Adipocyte (in vitro differentiated cells): ENCODE measurements at regions not wholly inside any gene's neighbourhood (a gene's known extent, or its start where the extent isn't known, plus 50 kb on each side); places are given as distances from the start of the nearest gene placed in this dataset.

Experiments used
- DNase-seq: peaks from one replicate; pipeline ENCODE4 v3.0.0-alpha.2; 2015; ENCODE audit warnings: low read depth
- H3K27me3 ChIP-seq: replicated peaks from 2 replicates; pipeline ENCODE4 v1.7.0; 2013; ENCODE audit warnings: mild to moderate bottlenecking, low read length, moderate library complexity; ENCODE audit not compliant: control insufficient read depth, insufficient read depth
- H3K36me3 ChIP-seq: 2 replicates; pipeline ENCODE4 v1.7.0; 2013; ENCODE audit warnings: low read length, mild to moderate bottlenecking, moderate library complexity; ENCODE audit not compliant: control insufficient read depth, insufficient read depth, severe bottlenecking
- H3K4me1 ChIP-seq: 2 replicates; pipeline ENCODE4 v1.7.0; 2013; ENCODE audit warnings: mild to moderate bottlenecking, low read length, moderate library complexity; ENCODE audit not compliant: control insufficient read depth, insufficient read depth
- H3K4me3 ChIP-seq: 2 replicates; pipeline ENCODE4 v1.7.0; 2013; ENCODE audit warnings: mild to moderate bottlenecking, low read length, moderate library complexity
- H3K9ac ChIP-seq: 2 replicates; pipeline ENCODE4 v1.7.0; 2013; ENCODE audit warnings: mild to moderate bottlenecking, low read length, moderate library complexity
- H3K9me3 ChIP-seq: 2 replicates; pipeline ENCODE4 v1.7.0; 2013; ENCODE audit warnings: mild to moderate bottlenecking, low read length, moderate library complexity; ENCODE audit not compliant: control insufficient read depth

DNA sequence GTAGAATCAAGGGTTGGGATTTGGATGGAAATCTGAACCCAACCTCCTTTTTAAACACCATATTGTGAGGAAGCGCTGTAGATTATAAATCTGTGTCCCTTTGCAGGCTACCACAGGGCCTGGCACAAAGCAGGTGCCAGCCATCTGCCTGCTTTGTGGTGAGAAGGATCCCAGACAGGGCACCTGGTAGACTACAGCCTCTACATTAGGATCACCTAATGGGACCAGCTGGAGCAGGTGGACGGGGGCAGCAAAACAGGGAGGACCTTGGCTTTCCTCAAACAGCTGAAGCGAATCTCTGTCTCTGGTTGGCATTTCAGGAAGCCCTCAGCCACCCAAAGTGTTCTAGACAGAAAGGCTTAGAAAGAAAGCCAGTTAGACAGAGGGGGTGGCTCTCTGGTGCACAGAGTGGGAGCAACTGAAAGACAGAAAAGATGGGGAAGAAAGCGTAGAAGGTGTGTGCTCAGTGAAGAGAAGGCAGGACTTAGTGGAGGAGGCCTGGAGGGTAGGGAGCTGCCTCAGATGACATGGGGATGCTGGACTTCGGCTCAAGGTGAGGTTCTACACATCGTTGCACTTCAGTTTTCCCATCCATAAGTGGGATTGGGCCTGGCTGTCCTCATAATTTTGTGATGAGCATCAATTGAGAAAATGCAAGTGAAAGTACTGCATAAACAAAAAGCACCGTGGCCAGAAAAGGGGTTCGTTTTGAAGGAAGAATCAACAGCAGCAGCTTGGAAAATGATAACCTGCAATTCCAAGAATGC lies 350.8 kb downstream of the CYRIA start:
- Histone ChIP-seq H3K4me1 (no peaks in the 10 kb centered on the region), H3K27me3 (no peaks in the 10 kb centered on the region), H3K4me3 (no peak overlapping the region), H3K9me3 (no peaks in the 10 kb centered on the region), H3K9ac (no peak overlapping the region), H3K36me3 (no peaks in the 10 kb centered on the region)
- DNase-seq, result no peak

DNA sequence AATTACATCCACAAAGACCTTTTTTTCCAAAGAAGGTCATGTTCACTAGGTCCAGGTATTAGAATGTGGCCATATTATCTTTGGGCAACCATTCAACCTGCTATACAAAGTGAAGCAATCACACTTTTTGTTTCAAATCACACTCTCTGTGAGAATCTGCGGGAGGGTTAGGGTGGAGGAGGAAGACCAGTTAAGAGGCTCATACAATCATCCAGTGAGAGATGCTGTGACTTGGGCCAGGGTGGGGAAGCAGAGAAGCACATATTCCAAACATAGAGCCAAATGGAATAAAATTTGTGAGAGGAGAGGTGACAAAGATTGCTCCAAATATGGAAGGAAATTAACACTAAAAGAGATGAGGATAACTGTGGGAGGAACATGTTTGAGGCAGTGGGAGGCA lies 351.6 kb downstream of the CYRIA start:
- H3K4me1 ChIP-seq, result no peaks in the 10 kb centered on the region
- H3K27me3 ChIP-seq, result no peaks in the 10 kb centered on the region
- no peak for DNase-seq
- H3K9ac ChIP-seq, result no peak overlapping the region
- no peaks in the 10 kb centered on the region for H3K9me3 ChIP-seq
- no peak overlapping the region for H3K4me3 ChIP-seq
- H3K36me3 ChIP-seq, result no peaks in the 10 kb centered on the region

DNA sequence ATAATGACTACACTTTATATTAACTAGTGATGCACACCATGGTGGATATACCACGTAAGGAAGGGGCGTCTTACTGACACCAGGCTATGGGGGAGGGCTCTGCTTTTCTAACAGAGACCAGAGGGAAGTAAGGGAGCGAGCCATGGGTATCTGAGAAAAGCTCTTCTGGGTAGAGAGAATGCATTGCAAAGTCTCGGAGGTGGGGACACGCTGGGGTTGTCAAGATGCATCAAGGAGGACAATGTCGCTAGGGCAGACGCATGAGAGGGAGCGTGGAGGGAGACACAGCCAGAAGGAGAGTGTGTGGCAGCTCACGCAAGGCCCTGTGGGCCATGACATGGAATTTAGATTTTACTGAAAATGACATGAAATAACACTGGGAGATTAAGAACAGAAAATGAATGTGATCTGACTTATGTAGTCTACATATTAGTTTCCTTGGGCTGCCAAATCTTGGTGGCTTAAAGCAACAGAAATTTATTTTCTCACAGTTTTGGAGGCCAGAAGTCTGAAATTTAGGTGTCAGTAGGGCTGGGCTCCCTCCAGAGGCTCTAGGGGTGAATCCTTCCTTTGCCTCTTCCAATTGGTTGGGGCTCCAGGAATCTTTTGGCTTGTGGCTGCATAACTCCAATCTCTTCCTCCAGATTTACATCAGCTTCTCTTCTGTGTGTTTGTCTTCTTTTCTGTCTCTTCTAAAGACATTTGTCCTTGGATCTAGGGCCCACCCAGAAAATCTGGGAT lies 352.2 kb downstream of the CYRIA start:
- H3K36me3 ChIP-seq, result no peaks in the 10 kb centered on the region
- no peak for DNase-seq
- no peak overlapping the region for H3K4me3 ChIP-seq
- H3K9ac ChIP-seq, result no peak overlapping the region
- H3K4me1 ChIP-seq, result no peaks in the 10 kb centered on the region
- H3K9me3 ChIP-seq, result no peaks in the 10 kb centered on the region
- no peaks in the 10 kb centered on the region for H3K27me3 ChIP-seq

DNA sequence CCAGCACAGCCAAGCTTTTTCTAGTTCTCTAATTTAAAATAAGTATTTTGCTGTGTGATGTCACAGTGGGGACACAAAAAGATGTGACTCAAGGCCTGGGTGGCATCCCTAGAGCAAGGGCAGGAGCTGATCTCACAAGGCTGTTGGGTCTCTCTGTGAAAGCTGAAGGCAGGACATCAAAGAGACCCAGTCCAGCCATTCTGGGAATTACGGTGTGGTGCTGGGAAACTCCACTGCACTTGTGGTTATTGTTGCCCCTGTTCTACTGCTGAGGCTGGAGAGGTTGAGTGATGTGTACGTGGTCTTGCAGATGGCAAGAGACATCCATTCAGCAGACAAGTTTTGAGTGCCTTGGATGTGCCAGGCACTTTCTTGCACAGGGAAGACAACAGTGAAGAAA lies 352.9 kb downstream of the CYRIA start:
- Histone ChIP-seq H3K9me3 (no peaks in the 10 kb centered on the region), H3K4me1 (no peaks in the 10 kb centered on the region), H3K36me3 (no peaks in the 10 kb centered on the region), H3K9ac (no peak overlapping the region), H3K4me3 (no peak overlapping the region), H3K27me3 (no peaks in the 10 kb centered on the region)
- DNase-seq, result no peak

DNA sequence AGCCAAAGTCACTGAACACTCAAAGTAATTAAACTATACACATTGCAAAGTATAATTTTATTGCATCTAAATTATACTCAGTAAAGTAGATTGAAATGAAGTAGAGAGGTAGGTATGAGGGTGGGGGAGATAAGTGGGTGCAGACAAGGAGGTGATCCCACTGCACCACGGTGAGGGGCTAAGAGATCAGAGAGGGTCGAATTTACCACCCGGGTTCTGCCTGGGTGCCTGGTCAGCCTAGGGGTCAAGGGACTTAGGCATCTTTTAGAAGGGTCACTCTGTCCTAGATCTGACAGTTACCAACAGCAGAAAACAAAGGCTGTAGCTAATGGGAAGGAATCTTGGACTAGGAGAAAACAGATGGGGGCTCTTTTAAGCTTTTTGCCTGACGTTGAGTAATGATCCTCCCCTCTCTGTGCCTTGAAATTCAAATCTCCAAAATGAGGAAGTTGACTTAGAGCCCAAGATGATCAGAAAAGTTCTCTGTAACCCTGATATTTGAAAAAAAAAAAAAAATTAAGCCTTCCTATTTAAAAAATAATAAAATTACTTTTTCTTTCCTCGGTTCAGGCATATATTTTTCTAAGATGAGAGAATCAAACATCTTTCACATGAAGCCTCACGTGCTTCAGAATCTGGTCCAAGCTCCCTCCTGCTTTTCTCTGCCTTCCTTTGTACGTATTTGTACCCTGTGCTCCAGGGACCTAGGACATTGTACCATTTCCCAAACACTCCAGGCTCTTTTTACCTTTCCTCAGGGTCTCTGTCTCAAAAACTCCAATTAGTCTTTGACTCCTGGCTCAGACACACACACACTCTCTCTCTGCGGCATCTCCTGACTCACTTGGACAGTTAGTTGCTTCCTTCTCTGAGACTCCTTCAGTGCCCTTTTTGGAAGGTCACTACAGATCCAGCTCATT lies 353.9 kb downstream of the CYRIA start:
- no peaks in the 10 kb centered on the region for H3K36me3 ChIP-seq
- no peak for DNase-seq

DNA sequence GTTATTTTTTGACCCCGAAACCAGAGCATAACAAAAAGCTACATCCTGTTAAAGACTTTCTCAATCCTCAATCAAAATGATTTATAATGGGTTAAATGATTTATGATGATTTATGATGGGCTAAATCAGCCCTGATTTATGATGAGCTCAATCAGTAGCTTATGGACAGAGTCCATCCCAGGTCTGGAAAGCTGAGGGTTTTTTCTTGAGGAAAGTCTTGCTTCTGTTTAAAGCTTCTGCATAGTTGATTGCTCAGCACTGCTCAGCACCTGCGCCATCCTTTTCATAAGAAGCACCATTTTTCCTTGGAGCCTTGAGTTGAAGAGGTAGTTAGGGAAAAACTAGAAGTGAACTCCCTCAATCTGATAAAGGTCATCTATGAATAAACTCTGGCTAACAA lies 356.8 kb downstream of the CYRIA start:
- no peaks in the 10 kb centered on the region for H3K27me3 ChIP-seq
- H3K9ac ChIP-seq, result no peak overlapping the region
- DNase-seq, result no peak

More for the DNA sequence above, 353.9 kb downstream of the CYRIA start:
- no peak overlapping the region for H3K4me3 ChIP-seq
- H3K9me3 ChIP-seq, result no peaks in the 10 kb centered on the region
- H3K4me1 ChIP-seq, result no peaks in the 10 kb centered on the region
- H3K9ac ChIP-seq, result no peak overlapping the region
- no peaks in the 10 kb centered on the region for H3K27me3 ChIP-seq

DNA sequence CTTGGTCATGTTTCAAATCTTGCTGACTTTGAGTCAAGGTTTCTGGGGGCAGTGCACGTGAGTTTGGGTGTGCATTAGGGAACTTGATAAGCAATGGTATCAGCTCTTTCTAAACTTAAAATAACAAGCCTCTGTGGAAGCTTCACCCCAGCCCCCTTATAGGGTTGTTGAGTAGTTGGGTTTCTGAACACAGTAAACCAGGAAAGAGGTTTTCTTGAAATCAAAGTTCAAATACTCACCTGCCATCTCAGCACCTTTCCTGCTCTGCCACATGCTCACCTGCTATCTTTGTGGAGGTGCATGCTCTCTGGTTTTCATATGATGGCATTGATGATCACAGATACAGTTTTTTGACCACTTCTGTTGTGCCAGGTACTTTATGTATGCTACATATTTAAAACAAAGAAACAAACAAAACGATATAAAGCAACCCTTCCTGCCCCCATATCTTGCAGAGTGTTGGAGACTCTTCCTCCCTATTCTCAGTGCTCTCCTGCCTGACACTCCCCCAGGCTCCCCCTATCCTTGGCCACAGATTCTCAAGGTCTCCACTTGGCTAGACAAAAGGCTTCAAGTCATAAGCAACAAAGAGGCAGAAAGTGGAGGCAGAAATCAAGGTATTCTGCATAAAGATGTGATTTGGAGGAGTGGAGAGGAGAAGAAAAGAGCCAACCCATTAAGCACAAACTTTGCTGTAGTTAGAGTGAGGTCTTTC lies 360.6 kb downstream of the CYRIA start:
- no peaks in the 10 kb centered on the region for H3K36me3 ChIP-seq
- H3K4me3 ChIP-seq, result no peak overlapping the region
- no peak overlapping the region for H3K9ac ChIP-seq
- H3K4me1 ChIP-seq, result no peaks in the 10 kb centered on the region
- H3K27me3 ChIP-seq, result no peaks in the 10 kb centered on the region
- peaks cover 12% of the 10 kb centered on the region for H3K9me3 ChIP-seq
- no peak for DNase-seq

More for the DNA sequence above, 356.8 kb downstream of the CYRIA start:
- no peaks in the 10 kb centered on the region for H3K4me1 ChIP-seq
- no peaks in the 10 kb centered on the region for H3K9me3 ChIP-seq
- H3K4me3 ChIP-seq, result no peak overlapping the region
- no peaks in the 10 kb centered on the region for H3K36me3 ChIP-seq

DNA sequence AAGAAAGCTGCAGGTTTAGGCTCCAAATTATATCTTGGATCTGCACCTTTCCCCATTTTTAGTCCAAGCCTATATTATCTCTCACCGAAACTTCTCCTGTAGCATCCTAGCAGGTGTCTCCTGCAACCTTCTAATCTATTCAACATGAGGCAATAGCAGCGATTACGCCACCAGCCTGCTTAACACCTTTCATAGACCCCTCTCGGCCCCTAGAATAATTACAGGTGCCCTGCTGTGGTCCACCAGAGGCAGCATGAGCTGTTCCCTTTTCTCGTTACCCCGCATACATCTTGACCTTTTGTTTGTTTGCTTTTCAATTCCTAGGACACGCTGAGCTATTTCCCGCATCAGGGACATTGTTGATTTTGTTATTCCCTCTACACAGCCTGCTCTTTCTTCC lies 361.9 kb downstream of the CYRIA start:
- no peaks in the 10 kb centered on the region for H3K4me1 ChIP-seq
- no peaks in the 10 kb centered on the region for H3K36me3 ChIP-seq
- DNase-seq, result no peak
- peaks cover 19% of the 10 kb centered on the region for H3K9me3 ChIP-seq
- no peak overlapping the region for H3K9ac ChIP-seq
- H3K27me3 ChIP-seq, result no peaks in the 10 kb centered on the region
- H3K4me3 ChIP-seq, result no peak overlapping the region

DNA sequence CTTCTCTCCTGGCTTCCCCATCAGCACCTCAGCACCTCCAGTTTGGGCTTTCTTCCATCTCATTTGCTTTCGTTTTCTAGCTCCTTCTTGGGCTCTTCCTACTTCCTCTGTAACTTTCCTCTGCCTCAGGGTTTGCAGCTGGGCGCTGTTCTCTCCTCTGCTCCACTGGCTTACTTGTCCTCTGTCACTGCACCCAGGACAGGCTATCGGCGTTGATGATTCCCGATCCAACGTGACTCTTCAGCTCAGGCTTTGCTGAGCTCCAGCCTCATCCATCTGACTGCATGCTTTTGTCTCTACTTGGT lies 362.4 kb downstream of the CYRIA start:
- H3K9me3 ChIP-seq, result peaks cover 19% of the 10 kb centered on the region
- DNase-seq, result no peak
- no peak overlapping the region for H3K9ac ChIP-seq
- H3K27me3 ChIP-seq, result no peaks in the 10 kb centered on the region
- no peak overlapping the region for H3K4me3 ChIP-seq
- H3K36me3 ChIP-seq, result no peaks in the 10 kb centered on the region
- no peaks in the 10 kb centered on the region for H3K4me1 ChIP-seq

DNA sequence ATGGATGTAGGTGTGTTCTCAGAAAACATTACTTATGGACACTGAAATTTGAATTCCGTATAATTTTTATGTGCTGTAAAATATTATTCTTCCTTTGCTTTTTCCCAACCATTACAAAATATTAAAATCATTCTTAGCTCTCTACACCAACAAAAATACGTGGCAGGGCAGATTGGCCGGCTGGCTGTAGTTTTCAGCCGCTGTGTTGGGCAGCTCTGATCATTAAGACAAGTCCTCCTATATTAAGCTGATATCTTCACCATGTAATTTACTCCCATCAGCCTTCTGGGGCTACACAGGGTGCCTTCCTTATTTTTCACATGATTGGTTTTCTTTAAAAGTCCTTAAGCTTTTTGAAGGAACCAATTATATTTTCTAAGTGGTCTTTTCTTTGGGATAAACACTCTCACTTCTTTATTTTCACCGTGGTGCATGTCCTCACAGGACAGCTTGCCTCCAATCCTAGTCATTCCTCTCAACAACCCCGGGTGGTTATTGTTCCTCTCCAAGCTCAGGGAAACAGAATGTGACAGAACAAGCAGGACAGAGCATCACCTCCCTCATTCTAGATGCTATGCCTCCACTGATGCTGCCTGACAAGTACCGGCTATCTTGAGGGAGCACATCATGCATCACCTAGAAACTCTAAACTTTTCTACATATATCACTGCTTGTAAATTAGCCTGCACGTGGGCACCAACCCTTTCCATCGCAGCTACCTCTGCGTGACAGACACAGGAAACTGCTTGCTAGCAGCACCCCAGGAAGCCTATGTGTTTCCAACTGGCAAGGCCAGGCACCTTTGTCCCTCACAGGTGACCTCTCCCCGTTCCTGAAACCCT lies 362.3 kb downstream of the MYCN start:
- no peak for DNase-seq

More for the DNA sequence above, 362.3 kb downstream of the MYCN start:
- Histone ChIP-seq H3K4me1 (no peaks in the 10 kb centered on the region), H3K4me3 (no peak overlapping the region), H3K36me3 (no peaks in the 10 kb centered on the region), H3K9me3 (peaks cover 19% of the 10 kb centered on the region), H3K9ac (no peak overlapping the region), H3K27me3 (no peaks in the 10 kb centered on the region)
